ENCODE measurements at regions not wholly inside any gene's neighbourhood (a gene's known extent, or its start where the extent isn't known, plus 50 kb on each side); places are given as distances from the start of the nearest gene placed in this dataset.

- TF ChIP-seq ZXDB (tag by site-specific recombination; IDR thresholded peaks at IDR 0.05) (no peak), TSHZ1 (tag by site-specific recombination; IDR thresholded peaks at IDR 0.05; ENCODE audit: borderline replicate concordance) (no peak), BCL11A (tag by site-specific recombination; IDR thresholded peaks at IDR 0.05; ENCODE audit: low read depth) (no peak), MYNN (tag by site-specific recombination; IDR thresholded peaks at IDR 0.05; ENCODE audit: borderline replicate concordance) (no peak), FEZF1 (tag by site-specific recombination; IDR thresholded peaks at IDR 0.05) (no peak), BCL6B (tag by site-specific recombination; IDR thresholded peaks at IDR 0.05) (no peak), ZNF830 (tag by site-specific recombination; IDR thresholded peaks at IDR 0.05; ENCODE audit: low read depth) (no peak), KLF8 (tag by site-specific recombination; IDR thresholded peaks at IDR 0.05) (no peak), GLIS2 (tag by site-specific recombination; IDR thresholded peaks at IDR 0.05) (no peak), ZNF692 (tag by site-specific recombination; IDR thresholded peaks at IDR 0.05) (no peak), HOXD13 (CRISPR knock-in tag; IDR thresholded peaks at IDR 0.05; ENCODE audit: borderline replicate concordance) (no peak), ZNF391 (tag by site-specific recombination; IDR thresholded peaks at IDR 0.05; ENCODE audit: borderline replicate concordance, low read depth) (no peak), ZNF184 (tag by site-specific recombination; IDR thresholded peaks at IDR 0.05) (no peak)
Observed at GRCh38 chr14:24735984-24736630, 102.1 kb upstream of the GZMB start (continued).

GRCh38 chr14:24734917-24735500 lies 101.0 kb upstream of the GZMB start:
- CTCF ChIA-PET: interaction anchor here (0.7 to 2.7 kb wide), 9 partner anchors 10 to 535 kb away, joined by 3 to 9 read pairs (median 4); no protein-coding TSS in a partner anchor
- TF ChIP-seq ZNF114 (tag by site-specific recombination; IDR thresholded peaks at IDR 0.05) (no peak), ATF2 (tag by site-specific recombination; IDR thresholded peaks at IDR 0.05; ENCODE audit: low read depth) (no peak), ZFP41 (tag by site-specific recombination; IDR thresholded peaks at IDR 0.05; ENCODE audit: borderline replicate concordance) (no peak), ZNF654 (tag by site-specific recombination; IDR thresholded peaks at IDR 0.05; ENCODE audit: low read depth) (peak; percentile 68), ZNF544 (tag by site-specific recombination; IDR thresholded peaks at IDR 0.05) (no peak), ZNF629 (tag by site-specific recombination; IDR thresholded peaks at IDR 0.05) (0 out of 2 replicates have a peak, but pooled peaks have one; percentile 26), KLF1 (tag by site-specific recombination; IDR thresholded peaks at IDR 0.05) (no peak), ZNF623 (tag by site-specific recombination; IDR thresholded peaks at IDR 0.05) (no peak), ZNF362 (tag by site-specific recombination; IDR thresholded peaks at IDR 0.05) (0 out of 2 replicates have a peak, but pooled peaks have one; percentile 4), GLI2 (tag by site-specific recombination; IDR thresholded peaks at IDR 0.05; ENCODE audit: borderline replicate concordance, low read depth) (no peak), ZNF610 (tag by site-specific recombination; IDR thresholded peaks at IDR 0.05; ENCODE audit: borderline replicate concordance) (no peak), BCL11A (tag by site-specific recombination; IDR thresholded peaks at IDR 0.05; ENCODE audit: low read depth) (no peak), ZBTB17 (tag by site-specific recombination; IDR thresholded peaks at IDR 0.05) (0 out of 2 replicates have a peak, but pooled peaks have one; percentile 20), ZBTB21 (tag by site-specific recombination; IDR thresholded peaks at IDR 0.05) (peak; percentile 23; the same call in 1 of the 2 replicates), ZNF558 (tag by site-specific recombination; IDR thresholded peaks at IDR 0.05) (no peak)
- H3K36me3 ChIP-seq (ENCODE audit: control insufficient read depth in 2 of 2, insufficient read depth in 1 of 2, low read length in 2 of 2): no peaks in the 10 kb centered on the region
- H3K4me3 ChIP-seq (ENCODE audit: low read depth, low read length): no peak overlapping the region
- no peak overlapping the region for H3K27ac ChIP-seq (ENCODE audit: extremely low read depth, low read depth, low read length)
- H3K9me3 ChIP-seq (ENCODE audit: control insufficient read depth, insufficient read depth, low read depth, low read length): no peaks in the 10 kb centered on the region
- no peaks in the 10 kb centered on the region for H3K4me1 ChIP-seq (ENCODE audit: control insufficient read depth, insufficient read depth, low read length)
- POLR2A ChIA-PET: no interaction called here

All from HEK293 (cell line).